Fibroblast of lung (primary cell): ENCODE measurements at regions not wholly inside any gene's neighbourhood (a gene's known extent, or its start where the extent isn't known, plus 50 kb on each side); places are given as distances from the start of the nearest gene placed in this dataset.

ENCODE experiments used
- DNase-seq, 2 donors: peaks; one replicate each; pipeline versions ENCODE4 v3.0.0 to v3.0.0-alpha.2; 2010; ENCODE audit warnings: low read depth in 2 of 2
- H2AFZ ChIP-seq: 2 replicates; pipeline ENCODE4 v1.5.1; 2012; ENCODE audit warnings: low read length, control low read depth, inconsistent platforms
- H3K27ac ChIP-seq: 2 replicates; pipeline ENCODE4 v1.5.1; 2011; ENCODE audit warnings: low read length, control low read depth; ENCODE audit not compliant: insufficient read depth
- H3K27me3 ChIP-seq: 2 replicates; pipeline ENCODE4 v1.5.1; 2011; ENCODE audit warnings: mild to moderate bottlenecking, low read length; ENCODE audit not compliant: control insufficient read depth, insufficient read depth
- H3K36me3 ChIP-seq: 2 replicates; pipeline ENCODE4 v1.5.1; 2011; ENCODE audit warnings: low read length; ENCODE audit not compliant: control insufficient read depth, insufficient read depth
- H3K4me1 ChIP-seq: 2 replicates; pipeline ENCODE4 v1.5.1; 2011; ENCODE audit warnings: low read length; ENCODE audit not compliant: control insufficient read depth, insufficient read depth; ENCODE audit errors: extremely low read depth
- H3K4me2 ChIP-seq: 2 replicates; pipeline ENCODE4 v1.5.1; 2011; ENCODE audit warnings: low read length, control low read depth; ENCODE audit not compliant: insufficient read depth; ENCODE audit errors: extremely low read depth
- H3K4me3 ChIP-seq, 4 experiments: fragments of 200-600 bp in 1 of 4; sonication (generic) in 1 of 4; replicated peaks in 1 of 4; 2 replicates each; pipeline ENCODE4 v1.5.1; 2011 to 2016; ENCODE audit warnings: low read length in 4 of 4, low read depth in 3 of 4, mild to moderate bottlenecking in 3 of 4, control low read depth in 2 of 4, inconsistent platforms in 1 of 4, mixed read lengths in 1 of 4; ENCODE audit not compliant: insufficient read depth in 1 of 4; ENCODE audit errors: control extremely low read depth in 1 of 4
- H3K79me2 ChIP-seq: 2 replicates; pipeline ENCODE4 v1.5.1; 2012; ENCODE audit warnings: mild to moderate bottlenecking, low read length, inconsistent platforms; ENCODE audit not compliant: control insufficient read depth, insufficient read depth
- H3K9ac ChIP-seq: 2 replicates; pipeline ENCODE4 v1.5.1; 2011; ENCODE audit warnings: mild to moderate bottlenecking, low read length, control low read depth; ENCODE audit not compliant: insufficient read depth
- H3K9me3 ChIP-seq: 2 replicates; pipeline ENCODE4 v1.5.1; 2012; ENCODE audit warnings: low read depth, low read length; ENCODE audit not compliant: control insufficient read depth, insufficient read depth
- H4K20me1 ChIP-seq: 2 replicates; pipeline ENCODE4 v1.5.1; 2011; ENCODE audit warnings: low read length; ENCODE audit not compliant: control insufficient read depth, insufficient read depth; ENCODE audit errors: extremely low read depth
- EZH2 ChIP-seq: IDR thresholded peaks from 2 replicates; pipeline ENCODE4 v1.5.1; 2012; ENCODE audit warnings: low read length, control low read depth, mild to moderate bottlenecking; ENCODE audit errors: missing control alignments
- TF ChIP-seq, protein P1 (sequence below), 2 donors: IDR thresholded peaks in 1 of 2; conservative IDR thresholded peaks in 1 of 2; 1 replicate in 1 of 2; 2 replicates in 1 of 2; pipeline ENCODE4 v1.5.1; 2011 to 2012; ENCODE audit warnings: low read length in 2 of 2, control low read depth in 1 of 2, inconsistent platforms in 1 of 2, low read depth in 1 of 2, mild to moderate bottlenecking in 1 of 2

DNA sequence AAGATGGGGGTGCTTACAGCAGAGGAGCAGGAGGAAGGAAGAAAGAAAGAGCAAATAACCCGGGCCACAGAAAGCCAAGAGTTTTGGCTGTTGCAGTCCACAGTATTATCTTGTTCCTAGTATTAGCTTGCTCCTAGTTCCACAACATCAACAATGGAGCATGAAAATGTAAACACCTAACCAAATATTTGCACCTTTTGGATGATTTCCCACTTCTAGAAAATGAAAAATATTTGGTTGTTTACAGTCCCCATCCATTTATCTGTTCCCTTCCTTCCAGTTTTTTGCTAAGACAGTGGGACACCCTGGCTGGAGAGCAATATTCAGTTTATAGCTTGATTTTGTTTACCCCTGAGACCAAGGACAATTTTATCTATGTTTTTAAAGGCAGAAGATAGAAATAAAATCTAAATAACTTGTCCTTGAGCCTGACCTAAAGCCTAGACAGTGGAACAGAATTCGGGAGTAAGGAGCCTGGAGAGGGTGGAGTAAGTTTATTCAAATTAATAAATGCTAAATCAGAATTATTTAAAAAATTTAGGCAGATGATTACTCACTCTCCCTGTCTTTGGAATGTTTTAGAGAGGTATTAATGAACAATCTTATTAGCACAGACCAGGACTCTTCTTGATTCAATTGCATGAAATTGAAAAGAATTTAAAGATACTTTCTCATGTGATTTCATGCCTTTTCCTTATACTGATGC, 51.6 kb downstream of the RESF1 start:
- H4K20me1 ChIP-seq = no peaks in the 10 kb centered on the region
- no peak overlapping the region for H3K27ac ChIP-seq
- H3K4me2 ChIP-seq = no peak overlapping the region
- DNase-seq = no peak
- no peaks in the 10 kb centered on the region for H3K9me3 ChIP-seq
- H3K36me3 ChIP-seq = no peaks in the 10 kb centered on the region
- H3K4me3 ChIP-seq = no peak overlapping the region
- no peaks in the 10 kb centered on the region for H3K79me2 ChIP-seq
- no peaks in the 10 kb centered on the region for H3K27me3 ChIP-seq
- TF ChIP-seq, protein P1, sequence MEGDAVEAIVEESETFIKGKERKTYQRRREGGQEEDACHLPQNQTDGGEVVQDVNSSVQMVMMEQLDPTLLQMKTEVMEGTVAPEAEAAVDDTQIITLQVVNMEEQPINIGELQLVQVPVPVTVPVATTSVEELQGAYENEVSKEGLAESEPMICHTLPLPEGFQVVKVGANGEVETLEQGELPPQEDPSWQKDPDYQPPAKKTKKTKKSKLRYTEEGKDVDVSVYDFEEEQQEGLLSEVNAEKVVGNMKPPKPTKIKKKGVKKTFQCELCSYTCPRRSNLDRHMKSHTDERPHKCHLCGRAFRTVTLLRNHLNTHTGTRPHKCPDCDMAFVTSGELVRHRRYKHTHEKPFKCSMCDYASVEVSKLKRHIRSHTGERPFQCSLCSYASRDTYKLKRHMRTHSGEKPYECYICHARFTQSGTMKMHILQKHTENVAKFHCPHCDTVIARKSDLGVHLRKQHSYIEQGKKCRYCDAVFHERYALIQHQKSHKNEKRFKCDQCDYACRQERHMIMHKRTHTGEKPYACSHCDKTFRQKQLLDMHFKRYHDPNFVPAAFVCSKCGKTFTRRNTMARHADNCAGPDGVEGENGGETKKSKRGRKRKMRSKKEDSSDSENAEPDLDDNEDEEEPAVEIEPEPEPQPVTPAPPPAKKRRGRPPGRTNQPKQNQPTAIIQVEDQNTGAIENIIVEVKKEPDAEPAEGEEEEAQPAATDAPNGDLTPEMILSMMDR (conservative IDR thresholded peaks at IDR 0.05 in 1 of 2, IDR thresholded peaks at IDR 0.05 in 1 of 2; ENCODE audit: low read depth in 1 of 2, low read length in 2 of 2) = no peak
- no peak for TF ChIP-seq EZH2
- H2AFZ ChIP-seq = no peak overlapping the region
- no peaks in the 10 kb centered on the region for H3K4me1 ChIP-seq
- H3K9ac ChIP-seq = no peak overlapping the region

DNA sequence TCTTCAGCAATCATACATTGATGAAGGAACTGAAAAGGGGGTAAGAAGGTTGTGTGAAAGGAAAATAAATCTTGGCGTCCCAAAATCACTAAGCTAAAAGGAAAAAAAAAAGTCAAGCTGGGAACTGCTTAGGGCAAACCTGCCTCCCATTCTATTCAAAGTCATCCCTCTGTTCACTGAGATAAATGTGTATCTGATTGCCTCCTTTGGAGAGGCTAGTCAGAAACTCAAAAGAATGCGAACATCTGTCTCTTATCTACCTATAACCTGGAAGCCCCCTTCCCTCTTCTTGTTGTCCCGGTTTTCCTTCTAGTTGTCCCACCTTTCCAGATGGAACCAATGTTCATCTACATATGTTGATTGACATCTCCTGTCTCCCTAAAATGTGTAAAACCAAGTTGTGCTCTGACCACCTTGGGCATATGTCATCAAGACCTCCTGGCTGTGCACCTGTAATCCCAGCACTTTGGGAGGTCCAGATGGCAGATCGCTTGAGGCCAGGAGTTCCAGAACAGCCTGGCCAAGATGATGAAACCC, 53.1 kb downstream of the RESF1 start:
- Histone ChIP-seq H3K4me2 (no peak overlapping the region), H3K36me3 (no peaks in the 10 kb centered on the region)

DNA sequence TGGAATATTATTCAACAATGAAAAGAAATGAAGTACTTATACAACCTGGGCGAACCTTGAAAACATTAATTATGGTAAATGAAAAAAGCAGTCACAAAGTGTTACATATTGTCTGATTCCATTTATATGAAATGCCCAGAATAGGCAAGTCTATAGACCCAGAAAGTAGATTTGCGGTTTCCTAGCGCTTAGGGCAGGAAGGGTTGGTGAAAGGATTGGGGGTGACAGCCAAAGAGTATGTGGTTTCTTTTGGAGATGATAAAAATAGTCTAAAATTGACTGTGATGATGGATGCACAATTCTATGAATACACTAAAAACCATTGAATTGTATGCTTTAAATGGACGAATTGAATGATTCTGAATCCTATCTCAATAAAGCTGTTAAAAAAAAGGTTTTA, 55.8 kb downstream of the RESF1 start:
- H3K9ac ChIP-seq = no peak overlapping the region
- no peaks in the 10 kb centered on the region for H3K36me3 ChIP-seq
- no peak overlapping the region for H3K4me2 ChIP-seq
- no peaks in the 10 kb centered on the region for H3K27me3 ChIP-seq
- no peaks in the 10 kb centered on the region for H3K79me2 ChIP-seq
- H4K20me1 ChIP-seq = no peaks in the 10 kb centered on the region
- H2AFZ ChIP-seq = no peak overlapping the region
- TF ChIP-seq EZH2 = no peak
- TF ChIP-seq, protein P1 (conservative IDR thresholded peaks at IDR 0.05 in 1 of 2, IDR thresholded peaks at IDR 0.05 in 1 of 2; ENCODE audit: low read depth in 1 of 2, low read length in 2 of 2) = no peak
- no peak for DNase-seq
- no peak overlapping the region for H3K4me3 ChIP-seq
- no peaks in the 10 kb centered on the region for H3K9me3 ChIP-seq
- no peaks in the 10 kb centered on the region for H3K4me1 ChIP-seq
- H3K27ac ChIP-seq = no peak overlapping the region

More for the DNA sequence above, 53.1 kb downstream of the RESF1 start:
- no peak overlapping the region for H3K9ac ChIP-seq
- no peaks in the 10 kb centered on the region for H4K20me1 ChIP-seq
- H3K9me3 ChIP-seq = no peaks in the 10 kb centered on the region
- H3K27ac ChIP-seq = no peak overlapping the region
- no peak overlapping the region for H3K4me3 ChIP-seq
- TF ChIP-seq EZH2 = no peak
- TF ChIP-seq, protein P1 (conservative IDR thresholded peaks at IDR 0.05 in 1 of 2, IDR thresholded peaks at IDR 0.05 in 1 of 2; ENCODE audit: low read depth in 1 of 2, low read length in 2 of 2) = no peak
- H3K4me1 ChIP-seq = no peaks in the 10 kb centered on the region
- H2AFZ ChIP-seq = no peak overlapping the region
- DNase-seq = no peak
- no peaks in the 10 kb centered on the region for H3K79me2 ChIP-seq
- no peaks in the 10 kb centered on the region for H3K27me3 ChIP-seq
